Occipital lobe (tissue), 1 donor: ENCODE measurements at regions not wholly inside any gene's neighbourhood (a gene's known extent, or its start where the extent isn't known, plus 50 kb on each side); places are given as distances from the start of the nearest gene placed in this dataset.
"Not testable (repeated sequence)": the region's sequence is repeated elsewhere in the genome, so short reads cannot be mapped to it uniquely, and the experiment has no call there.

Source experiments
- DNase-seq: peaks from one replicate; lab custom pipeline; 2025; lab: John Stamatoyannopoulos, UW

DNA sequence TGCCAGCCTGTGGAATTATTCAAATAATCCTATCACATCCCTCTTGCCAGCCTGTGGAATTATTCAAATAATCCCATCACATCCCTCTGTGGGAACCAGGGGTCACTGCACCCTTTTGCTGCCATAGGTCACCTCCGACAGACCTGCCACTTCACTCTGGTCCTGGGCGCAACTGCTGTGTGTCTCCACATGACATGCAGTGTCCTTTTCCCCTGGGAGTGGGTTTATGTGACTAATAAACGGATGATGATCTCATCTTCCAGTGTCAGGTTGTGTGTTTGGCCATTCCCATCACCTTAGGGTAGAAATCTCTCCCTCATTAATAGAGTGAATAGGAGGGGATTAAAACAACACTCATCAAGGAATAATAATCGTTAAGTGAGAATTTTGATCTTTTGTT is 603.6 kb upstream of the NR2F2 start:
- DNase-seq, result no peak

DNA sequence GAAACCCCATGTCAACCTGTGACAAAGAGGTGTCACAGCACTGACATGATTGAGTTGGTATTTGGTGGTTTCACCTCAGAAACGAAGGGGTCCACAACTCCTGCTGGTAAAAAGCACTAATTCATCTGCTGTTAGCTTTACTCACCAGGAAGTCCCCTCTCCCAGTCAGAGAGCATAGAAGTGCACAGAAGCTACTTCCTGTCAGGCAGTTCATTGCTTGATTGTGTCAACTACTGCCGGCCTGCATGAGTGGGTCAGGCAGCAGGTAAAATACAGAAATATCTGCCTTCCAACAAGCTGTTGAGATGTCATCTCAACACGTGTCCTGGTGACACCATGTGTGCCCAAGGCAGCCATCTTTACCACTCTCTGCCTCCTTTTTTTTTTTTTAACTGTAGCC is 596.6 kb upstream of the NR2F2 start:
- no peak for DNase-seq

DNA sequence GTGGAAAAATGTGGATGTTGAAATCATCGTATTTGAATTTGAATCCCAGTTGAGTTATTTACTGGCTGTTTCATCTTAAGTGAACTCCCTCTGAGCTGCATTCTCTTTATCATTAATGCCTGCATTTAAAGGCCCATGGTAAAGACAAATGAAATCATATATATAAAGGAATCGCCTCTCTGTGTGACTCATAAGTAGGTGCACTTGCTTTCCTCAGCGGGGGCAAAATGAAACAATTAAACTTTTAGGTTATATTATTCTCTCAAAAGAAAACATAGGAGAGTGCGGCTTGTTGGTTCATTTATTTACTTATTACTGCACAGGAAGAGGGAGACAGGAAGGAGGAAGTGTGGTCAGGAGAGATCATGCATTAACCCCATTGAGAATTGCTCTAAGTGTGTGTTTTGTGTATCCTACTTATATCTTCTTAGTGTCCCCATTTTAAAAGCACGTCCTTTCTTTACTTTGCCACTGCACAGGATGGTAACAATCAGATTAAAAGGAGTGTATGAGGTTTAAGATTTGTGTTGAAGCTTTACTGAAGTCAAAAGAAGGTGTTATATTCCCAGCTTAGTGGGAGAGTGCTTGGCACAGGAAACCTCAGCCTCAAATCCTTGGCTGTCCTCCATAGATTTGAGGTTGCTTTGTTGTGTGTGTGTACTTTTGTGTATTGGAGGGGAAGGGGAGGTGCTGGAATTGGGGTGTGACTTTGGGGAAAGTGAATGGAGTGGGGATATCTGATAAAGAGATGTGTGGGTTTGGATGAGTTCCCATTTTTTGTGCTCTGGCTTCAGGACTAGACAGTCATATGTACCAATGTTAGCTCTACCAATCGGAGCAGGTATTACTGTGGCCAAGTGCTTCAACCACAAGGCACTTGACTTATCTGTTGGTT is 595.8 kb upstream of the NR2F2 start:
- no peak for DNase-seq

DNA sequence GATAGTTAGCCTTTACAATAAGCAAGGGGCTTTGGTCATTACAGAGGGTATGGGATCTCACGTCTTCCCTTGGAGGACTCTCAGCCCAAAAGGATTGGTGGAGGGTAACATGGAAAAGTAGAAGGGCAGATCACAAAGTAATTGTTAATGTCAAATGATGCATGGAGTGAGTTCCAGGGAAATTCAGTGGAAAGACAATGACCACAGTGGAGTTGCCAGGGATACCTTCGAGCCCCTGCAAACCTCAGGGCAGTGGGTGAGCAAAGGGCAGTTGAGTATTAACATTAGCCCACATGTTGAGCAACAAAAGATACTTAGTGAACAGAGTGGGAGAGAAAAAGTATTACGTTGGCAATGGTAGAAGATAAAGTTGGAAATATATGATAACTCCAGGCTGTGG is 593.4 kb upstream of the NR2F2 start:
- DNase-seq, result no peak

DNA sequence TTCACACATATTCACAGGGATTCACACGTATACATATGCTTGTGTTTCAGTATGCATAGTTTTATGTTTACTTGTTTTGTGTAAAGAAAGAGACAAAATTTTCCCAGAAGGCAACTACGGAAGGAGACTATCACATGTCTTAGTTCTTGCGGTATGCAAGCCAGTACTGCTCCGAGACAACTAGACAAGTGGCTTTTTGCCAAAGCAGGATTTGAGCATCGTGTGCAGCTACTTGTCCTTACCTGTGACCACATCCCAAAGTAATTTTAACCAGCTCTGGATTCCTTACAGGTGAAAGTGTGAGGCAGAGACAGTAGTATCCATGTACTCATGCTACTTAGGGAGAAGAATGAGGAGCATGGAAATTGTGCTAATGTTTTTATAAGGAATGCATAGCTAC is 591.4 kb upstream of the NR2F2 start:
- no peak for DNase-seq

DNA sequence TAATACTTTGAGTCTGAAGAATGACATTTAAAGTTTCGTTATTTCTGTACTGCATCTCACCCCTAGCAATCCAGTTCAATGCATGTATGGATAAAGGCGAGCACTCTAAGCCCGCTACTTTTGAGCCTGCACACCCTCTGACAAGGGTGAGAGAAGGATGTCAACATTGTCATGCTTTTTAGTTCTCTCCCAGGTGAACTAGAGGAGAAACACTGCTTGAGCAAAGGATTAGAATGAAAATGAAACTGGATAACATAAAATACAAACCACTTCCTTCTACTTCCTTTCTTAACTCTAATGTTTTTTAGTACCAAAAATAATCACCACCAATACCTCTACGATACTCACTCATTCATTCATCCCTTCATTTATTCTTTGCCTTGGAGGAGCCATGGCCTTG is 588.7 kb upstream of the NR2F2 start:
- DNase-seq, result no peak

DNA sequence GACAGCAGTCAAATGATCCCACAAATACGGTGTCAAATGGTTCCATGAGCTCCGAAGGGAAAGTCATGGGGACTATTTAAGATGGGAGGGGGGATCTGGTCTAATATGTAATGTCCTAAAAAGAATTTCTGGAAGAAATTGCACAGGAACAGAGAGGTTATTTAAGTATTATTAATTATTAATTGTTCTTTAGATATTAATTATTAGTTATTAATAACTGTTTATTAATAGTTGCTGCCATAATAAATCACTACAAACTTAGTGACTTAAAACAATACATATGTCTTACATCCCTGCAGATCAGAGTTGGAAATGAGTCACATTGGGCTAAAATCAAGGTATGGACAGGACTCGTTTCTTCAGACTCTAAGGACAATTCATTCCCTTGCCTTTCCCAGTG is 588.2 kb upstream of the NR2F2 start:
- no peak for DNase-seq

DNA sequence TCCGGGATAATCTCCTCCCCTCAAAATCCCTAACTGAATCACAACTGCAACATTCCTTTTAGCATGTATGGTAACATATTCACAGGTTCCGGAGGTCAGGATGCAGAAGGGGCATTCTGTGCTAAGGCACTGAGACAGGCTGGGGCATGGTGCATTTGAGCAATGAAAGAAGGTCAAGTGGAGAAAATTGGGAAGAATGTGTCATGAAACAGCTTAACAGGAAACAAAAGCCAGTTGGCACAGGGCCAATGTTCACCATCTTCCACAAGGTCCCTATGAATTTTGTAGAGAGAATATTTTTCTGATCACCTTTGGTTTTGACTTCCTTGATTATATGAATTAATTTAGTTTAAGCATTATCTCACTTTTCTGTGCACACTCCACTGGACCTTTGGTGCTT is 587.7 kb upstream of the NR2F2 start:
- DNase-seq, result no peak

DNA sequence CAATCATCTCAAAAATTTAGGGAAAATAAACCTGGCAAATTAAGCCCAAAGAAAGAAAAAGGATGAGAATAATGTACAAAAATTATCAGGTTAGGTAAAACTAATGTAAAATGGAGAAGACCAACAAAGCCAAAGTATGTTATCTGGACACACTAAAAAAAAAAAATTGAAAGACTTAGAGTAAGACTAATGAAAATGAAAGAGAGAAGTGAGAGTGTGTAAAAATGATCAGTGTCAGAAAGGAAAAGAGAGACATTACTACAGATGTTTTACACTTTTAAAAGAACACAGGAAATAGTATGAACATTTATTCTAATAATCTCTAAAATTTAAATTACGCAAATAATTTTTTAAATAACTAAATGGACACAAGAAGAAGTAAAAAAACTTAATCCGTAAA is 573.3 kb upstream of the NR2F2 start:
- DNase-seq, result no peak

DNA sequence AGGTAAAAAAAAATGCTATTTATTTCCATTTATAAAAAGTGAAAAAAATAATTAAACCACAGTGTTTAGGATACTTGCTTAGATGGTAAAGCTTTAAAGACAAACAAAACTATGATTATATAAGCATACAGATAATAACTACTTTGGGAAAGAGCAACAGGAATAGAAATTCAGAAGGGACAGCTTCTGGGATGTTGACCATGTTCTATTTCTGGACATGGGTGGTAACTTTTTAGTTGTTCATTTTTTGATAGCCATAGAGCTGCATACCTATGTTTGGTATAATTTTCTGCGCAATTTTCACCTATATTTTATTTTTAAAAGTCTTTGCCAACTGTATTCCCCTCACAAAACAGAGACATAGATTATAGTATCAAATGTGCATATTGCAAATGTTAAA is 572.0 kb upstream of the NR2F2 start:
- no peak for DNase-seq

DNA sequence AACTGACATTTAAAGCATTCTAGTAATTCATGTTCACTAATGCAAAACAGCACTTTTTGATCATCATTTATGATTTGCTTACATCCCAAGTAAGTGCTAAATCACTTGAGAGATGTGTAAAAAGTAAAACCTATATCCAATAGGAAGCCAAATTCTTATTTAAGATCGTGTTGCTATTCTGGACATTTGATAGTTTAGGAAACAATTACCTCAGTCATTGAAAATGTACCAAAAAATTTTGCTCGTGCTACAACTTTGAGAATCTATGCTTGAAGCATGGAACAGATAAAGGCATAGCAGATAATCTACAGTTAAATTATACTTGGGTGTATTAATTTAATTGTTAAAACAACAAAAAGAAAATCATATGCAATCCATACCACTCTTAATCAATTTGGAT is 571.6 kb upstream of the NR2F2 start:
- DNase-seq, result no peak

DNA sequence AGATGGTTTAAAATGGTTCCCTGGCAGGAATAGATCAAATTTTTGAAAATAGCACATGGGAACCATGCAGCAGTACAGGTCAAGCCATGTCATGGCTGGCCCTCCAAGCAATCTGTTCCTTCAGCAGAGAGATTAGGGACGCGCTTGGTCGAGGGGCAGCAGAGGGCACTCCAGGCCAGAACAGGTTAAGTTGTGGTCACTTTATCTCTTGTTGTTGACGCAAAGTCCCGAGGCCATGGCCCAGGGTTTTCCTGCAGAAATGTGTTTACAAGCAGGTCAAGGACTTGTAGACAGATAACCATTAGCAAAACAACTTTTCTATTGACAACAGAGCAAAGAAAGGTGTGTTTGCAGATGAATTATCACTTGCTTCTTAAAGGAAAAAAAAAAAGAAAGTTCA is 570.0 kb upstream of the NR2F2 start:
- DNase-seq, result no peak

DNA sequence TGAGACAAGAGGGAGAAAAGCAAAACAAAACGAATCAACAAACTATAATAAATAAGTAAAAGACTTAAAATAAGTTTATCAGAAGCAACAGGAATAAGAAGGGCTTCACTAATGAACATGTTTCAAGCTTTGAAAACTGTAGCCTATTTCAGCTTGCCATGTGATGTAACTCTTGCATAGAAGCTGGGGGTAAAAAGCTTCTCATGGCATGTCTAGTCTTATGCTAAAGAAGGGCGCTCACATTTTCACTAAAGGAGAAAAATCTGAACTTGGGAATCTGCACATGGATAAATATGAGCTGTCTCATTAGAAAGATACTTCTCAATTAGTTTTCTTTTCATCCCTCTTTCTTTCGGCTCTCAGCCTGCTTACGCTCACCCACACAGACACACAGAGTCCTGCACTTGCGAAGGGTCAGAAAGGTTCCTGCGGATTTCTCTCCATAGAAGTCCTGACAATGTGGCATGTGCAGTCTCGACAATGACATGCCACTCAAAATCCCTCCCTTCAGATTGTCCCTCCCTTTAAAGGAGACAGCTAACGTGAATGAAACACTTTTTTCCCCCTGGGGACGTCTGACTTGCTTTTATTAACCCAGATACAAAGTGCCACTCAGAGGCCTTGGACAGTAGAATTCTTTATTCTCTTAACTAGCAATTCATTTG is 568.9 kb upstream of the NR2F2 start:
- DNase-seq, result no peak

DNA sequence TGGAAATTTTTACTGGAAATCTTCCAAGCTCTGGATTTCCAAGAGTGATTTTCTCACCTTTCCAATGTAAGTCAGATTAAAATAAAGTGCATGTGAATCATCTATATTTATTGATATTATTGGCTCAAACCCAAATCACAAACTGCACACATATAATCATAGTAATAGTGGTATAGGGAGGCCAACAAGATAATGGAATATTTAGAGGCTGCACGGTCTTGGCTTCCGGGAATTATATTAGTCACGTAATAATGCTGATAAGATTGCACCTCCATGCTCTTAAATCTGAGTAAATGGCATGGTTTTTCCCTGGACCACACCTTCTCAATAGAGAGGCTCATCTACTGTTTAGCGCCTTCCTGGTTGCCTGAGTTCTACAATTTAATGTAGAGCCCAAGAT is 567.1 kb upstream of the NR2F2 start:
- no peak for DNase-seq

DNA sequence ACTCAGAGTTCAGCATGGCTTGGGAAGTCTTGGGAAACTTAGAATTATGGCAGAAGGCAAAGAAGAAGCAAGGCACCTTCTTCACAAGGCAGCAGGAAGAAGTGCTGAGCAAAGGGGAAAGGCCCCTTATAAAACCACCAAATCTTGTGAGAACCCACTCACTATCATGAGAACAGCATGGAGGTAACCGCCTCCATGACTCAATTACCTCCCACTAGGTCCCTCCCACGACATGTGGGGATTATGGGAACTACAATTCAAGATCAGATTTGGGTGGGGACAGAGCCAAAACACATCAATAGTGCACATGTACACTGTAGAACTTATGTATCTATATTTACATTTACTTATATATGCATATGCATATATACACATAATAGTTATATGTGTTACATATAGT is 565.3 kb upstream of the NR2F2 start:
- DNase-seq, result no peak

DNA sequence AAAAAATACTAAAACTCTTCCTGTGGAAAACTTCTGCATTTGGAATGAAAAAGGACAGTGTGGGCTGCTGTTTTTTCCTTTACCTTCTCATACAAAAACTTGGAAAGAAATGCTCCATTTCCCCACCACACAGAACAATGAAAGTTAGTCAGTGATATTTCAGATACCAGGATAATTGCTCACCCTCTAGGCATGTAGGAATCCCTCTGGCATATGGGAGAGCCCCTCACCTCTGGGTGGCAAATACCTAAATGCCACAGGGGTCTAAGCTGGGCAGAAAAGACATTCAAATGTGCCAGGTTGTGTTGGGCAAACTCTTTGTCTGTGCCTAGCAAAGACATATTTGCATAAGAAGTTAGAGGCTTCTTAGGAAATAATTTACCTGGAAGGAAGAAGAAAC is 560.3 kb upstream of the NR2F2 start:
- no peak for DNase-seq

DNA sequence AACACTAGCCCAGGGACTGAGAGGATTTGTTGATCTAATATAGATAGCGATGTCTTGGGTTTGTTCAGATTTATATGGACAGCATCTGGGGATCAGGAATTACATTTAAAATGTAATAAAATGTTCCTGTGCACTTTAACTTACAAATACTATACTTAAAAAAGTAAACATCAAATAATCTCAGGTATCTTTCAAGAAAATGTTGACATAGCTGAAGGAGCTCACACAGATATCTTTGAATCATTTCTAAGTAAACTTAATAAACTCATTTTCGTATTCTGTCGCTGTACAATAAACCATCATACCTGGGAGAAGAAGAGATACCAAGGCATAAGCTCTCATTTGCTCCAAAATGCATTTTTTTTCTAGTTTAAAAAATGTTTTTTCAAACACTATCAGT is 557.5 kb upstream of the NR2F2 start:
- no peak for DNase-seq

DNA sequence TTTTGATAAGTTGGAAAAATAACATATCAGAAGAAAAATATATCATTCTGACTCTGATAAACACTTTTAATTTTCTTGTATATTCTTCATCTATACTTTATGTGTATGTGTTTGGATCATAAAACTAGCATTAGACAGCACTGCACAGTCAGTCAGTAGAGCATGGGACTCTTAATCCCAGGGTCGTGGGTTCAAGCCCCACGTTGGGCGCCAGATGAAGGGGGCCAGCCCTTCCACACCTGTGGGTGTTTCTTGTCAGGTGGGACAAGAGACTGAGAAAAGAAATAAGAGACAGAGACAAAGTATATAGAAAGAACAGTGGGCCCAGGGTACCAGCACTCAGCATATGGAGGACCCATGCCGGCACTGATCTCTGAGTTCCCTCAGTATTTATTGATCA is 546.0 kb upstream of the NR2F2 start:
- no peak for DNase-seq

DNA sequence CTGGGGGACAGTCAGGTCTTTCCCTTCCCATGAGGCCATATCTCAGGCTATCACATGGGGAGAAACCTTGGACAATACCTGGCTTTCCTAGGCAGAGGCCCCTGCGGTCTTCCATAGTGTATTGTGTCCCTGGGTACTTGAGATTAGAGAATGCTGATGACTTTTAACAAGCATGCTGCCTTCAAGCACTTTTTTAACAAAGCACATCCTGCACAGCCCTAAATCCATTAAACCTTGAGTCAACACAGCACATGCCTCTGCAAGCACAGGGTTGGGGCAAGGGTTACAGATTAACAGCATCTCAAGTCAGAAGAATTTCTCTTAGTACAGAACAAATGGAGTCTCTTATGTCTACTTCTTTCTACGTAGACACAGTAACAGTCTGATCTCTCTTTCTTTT is 545.2 kb upstream of the NR2F2 start:
- DNase-seq, result not testable (repeated sequence)

DNA sequence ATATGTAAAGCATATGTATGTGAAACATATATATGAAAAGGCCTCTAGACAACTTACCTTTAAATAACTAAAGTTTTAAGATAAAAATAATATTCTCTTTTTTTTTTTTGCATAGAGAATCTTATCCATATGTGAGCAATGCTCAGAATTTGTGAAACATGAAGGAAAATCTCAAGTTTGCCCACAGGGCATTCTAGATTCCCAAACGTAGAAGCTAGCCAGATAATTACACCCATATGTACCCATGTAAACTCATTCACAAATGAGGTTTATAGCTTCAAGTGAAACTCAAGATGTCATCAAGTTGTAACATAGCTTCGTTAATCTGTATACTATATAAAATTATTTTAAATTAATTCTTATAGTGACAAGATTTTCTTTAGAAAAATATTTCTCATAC is 537.3 kb upstream of the NR2F2 start:
- DNase-seq, result no peak

DNA sequence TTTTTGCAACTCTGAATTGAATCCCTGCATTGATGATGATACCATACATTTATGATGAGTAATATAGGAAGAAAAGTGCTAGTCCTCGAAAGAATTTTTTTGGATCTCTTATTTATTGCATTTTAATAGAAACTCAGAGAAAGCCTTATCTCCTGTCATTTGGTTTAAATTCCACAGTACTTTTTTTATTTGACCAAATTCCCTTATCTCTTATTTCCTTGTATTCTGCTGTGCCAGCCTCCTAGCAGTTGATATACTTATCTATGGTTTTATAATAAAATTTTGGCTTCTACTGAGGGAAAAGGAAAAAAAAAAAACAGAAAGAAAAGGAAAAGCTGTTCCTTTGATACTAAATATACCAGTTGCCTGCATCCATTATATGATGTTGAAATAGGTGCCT is 535.1 kb upstream of the NR2F2 start:
- DNase-seq, result no peak

DNA sequence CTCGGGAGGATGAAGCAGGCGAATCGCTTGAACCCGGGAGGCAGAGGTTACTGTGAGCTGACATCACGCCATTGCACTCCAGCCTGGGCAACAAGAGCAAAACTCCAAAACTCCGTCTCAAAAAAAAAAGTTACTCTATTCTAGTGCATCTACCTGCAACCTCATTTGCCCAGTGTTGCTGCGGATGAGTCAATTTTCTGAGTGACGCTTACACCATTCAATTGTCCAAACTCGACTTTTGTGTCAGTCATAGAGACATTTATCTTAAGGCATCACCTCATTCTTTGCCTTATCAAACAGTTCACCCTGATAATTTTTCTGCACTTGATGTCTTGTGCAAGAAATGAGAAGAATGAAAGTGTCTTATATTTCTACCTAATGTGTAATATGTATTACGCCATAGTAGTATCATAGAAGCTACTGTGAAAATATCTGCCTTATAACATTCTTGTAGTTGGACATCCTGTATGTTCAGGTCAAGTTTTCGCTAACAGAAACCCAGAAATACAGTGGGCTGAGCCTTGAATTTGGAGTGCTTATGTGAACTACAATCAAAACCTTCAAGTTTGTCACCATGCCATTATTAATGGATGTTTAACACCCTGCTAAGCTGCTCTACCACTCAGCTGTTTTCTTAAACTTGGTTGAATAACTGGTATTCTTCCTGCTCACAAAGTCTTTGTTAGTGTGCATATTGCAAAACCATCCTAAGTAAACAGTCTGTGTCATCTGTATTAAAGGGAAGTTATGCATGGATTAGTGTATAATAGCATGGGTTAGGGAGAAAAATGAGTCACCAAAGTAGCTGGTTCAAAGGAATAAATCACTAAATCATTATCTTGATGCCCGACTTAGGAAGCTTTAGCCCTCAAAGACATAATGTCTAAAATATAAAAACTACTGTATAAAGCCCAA is 531.0 kb upstream of the NR2F2 start:
- no peak for DNase-seq
